MM.1S (cell line): ENCODE measurements at regions not wholly inside any gene's neighbourhood (a gene's known extent, or its start where the extent isn't known, plus 50 kb on each side); places are given as distances from the start of the nearest gene placed in this dataset.

Experiments
- DNase-seq: peaks from one replicate; pipeline ENCODE4 v3.0.0-alpha.2; 2015
- H2AFZ ChIP-seq: fragments of 300-600 bp; sonication (generic); 2 replicates; pipeline ENCODE4 v1.6.0; 2016; ENCODE audit warnings: antibody characterized with exemption, low read length
- H3F3A ChIP-seq: fragments of 300-600 bp; sonication (generic); 2 replicates; pipeline ENCODE4 v1.6.1; 2016; ENCODE audit warnings: mild to moderate bottlenecking, antibody characterized with exemption, low read length, moderate library complexity, mixed read lengths; ENCODE audit not compliant: insufficient read depth
- H3K27ac ChIP-seq: fragments of 300-600 bp; sonication (generic); 2 replicates; pipeline ENCODE4 v1.5.1; 2016; ENCODE audit warnings: mild to moderate bottlenecking, low read length
- H3K27me3 ChIP-seq: fragments of 300-600 bp; sonication (generic); replicated peaks from 2 replicates; pipeline ENCODE4 v1.6.0; 2016; ENCODE audit warnings: low read length; ENCODE audit not compliant: insufficient read depth
- H3K36me3 ChIP-seq: fragments of 300-600 bp; sonication (generic); replicated peaks from 2 replicates; pipeline ENCODE4 v1.6.1; 2016; ENCODE audit warnings: mild to moderate bottlenecking, low read length, mixed read lengths; ENCODE audit not compliant: insufficient read depth
- H3K4me1 ChIP-seq: fragments of 300-600 bp; sonication (generic); 2 replicates; pipeline ENCODE4 v1.6.1; 2016; ENCODE audit warnings: low read length, mixed read lengths
- H3K4me2 ChIP-seq: fragments of 300-600 bp; sonication (generic); 2 replicates; pipeline ENCODE4 v1.6.0; 2016; ENCODE audit warnings: low read depth, low read length
- H3K4me3 ChIP-seq: fragments of 300-600 bp; sonication (generic); 2 replicates; pipeline ENCODE4 v1.5.1; 2016; ENCODE audit warnings: low read length, mixed read lengths
- H3K79me2 ChIP-seq: fragments of 300-600 bp; sonication (generic); 2 replicates; pipeline ENCODE4 v1.6.1; 2016; ENCODE audit warnings: mixed run types, low read length, mixed read lengths
- H3K9ac ChIP-seq: fragments of 300-600 bp; sonication (generic); 2 replicates; pipeline ENCODE4 v1.6.1; 2016; ENCODE audit warnings: low read length, mixed read lengths
- H3K9me2 ChIP-seq: fragments of 300-600 bp; sonication (generic); replicated peaks from 2 replicates; pipeline ENCODE4 v1.6.1; 2016; ENCODE audit warnings: mild to moderate bottlenecking, low read length, mixed read lengths; ENCODE audit not compliant: insufficient read depth
- H3K9me3 ChIP-seq: fragments of 300-600 bp; sonication (generic); replicated peaks from 2 replicates; pipeline ENCODE4 v1.6.1; 2016; ENCODE audit warnings: mild to moderate bottlenecking, low read length, mixed read lengths; ENCODE audit not compliant: insufficient read depth
- H4K20me1 ChIP-seq: fragments of 300-600 bp; sonication (generic); 2 replicates; pipeline ENCODE4 v1.6.1; 2016; ENCODE audit warnings: mild to moderate bottlenecking, low read length, moderate library complexity, mixed read lengths; ENCODE audit not compliant: insufficient read depth
- EZH2 ChIP-seq: fragments of 300-600 bp; sonication (generic); optimal IDR thresholded peaks from 2 replicates; pipeline ENCODE3; 2017; ENCODE audit warnings: low read depth, mild to moderate bottlenecking, antibody characterized with exemption, low read length, mixed read lengths
- EZH2phosphoT487 ChIP-seq: fragments of 300-600 bp; sonication (generic); IDR thresholded peaks from 2 replicates; pipeline ENCODE4 v1.6.1; 2018; ENCODE audit warnings: antibody characterized with exemption, low read length
- TF ChIP-seq, protein P1 (sequence below): fragments of 300-600 bp; sonication (generic); IDR thresholded peaks from 2 replicates; pipeline ENCODE4 v1.5.1; 2016; ENCODE audit warnings: antibody characterized with exemption, low read length, mixed read lengths

DNA sequence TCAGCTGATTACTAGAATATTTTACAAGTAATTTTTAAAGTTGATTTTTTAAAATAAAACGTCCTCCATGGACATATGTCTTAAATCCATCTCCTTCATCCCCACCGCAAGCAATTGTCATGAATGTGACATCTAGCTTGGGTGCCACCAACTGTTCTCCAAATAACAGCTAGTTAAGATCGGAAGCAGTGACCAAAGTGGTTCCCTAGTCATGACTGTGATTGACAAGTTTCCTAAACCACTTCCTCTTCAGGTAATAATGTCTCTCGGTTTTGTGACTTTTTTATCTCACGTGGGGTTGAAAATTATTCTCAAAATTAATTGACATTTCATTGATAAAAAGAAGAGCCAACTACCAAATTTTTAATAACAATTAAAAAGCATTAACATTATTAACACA is 135.3 kb upstream of the MIR17HG start:
- no peak overlapping the region for H2AFZ ChIP-seq
- H3K4me3 ChIP-seq: no peak overlapping the region
- H3K36me3 ChIP-seq: no peaks in the 10 kb centered on the region
- no peaks in the 10 kb centered on the region for H3K4me1 ChIP-seq
- TF ChIP-seq, protein P1, sequence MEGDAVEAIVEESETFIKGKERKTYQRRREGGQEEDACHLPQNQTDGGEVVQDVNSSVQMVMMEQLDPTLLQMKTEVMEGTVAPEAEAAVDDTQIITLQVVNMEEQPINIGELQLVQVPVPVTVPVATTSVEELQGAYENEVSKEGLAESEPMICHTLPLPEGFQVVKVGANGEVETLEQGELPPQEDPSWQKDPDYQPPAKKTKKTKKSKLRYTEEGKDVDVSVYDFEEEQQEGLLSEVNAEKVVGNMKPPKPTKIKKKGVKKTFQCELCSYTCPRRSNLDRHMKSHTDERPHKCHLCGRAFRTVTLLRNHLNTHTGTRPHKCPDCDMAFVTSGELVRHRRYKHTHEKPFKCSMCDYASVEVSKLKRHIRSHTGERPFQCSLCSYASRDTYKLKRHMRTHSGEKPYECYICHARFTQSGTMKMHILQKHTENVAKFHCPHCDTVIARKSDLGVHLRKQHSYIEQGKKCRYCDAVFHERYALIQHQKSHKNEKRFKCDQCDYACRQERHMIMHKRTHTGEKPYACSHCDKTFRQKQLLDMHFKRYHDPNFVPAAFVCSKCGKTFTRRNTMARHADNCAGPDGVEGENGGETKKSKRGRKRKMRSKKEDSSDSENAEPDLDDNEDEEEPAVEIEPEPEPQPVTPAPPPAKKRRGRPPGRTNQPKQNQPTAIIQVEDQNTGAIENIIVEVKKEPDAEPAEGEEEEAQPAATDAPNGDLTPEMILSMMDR: no peak
- TF ChIP-seq EZH2phosphoT487 (no peak), EZH2 (no peak)
- no peaks in the 10 kb centered on the region for H3K9me2 ChIP-seq
- no peak overlapping the region for H3K9ac ChIP-seq
- DNase-seq: peak; percentile 16
- H3K79me2 ChIP-seq: no peaks in the 10 kb centered on the region
- H3K27me3 ChIP-seq: no peaks in the 10 kb centered on the region
- H4K20me1 ChIP-seq: no peaks in the 10 kb centered on the region
- no peak overlapping the region for H3K27ac ChIP-seq
- H3F3A ChIP-seq: no peaks in the 10 kb centered on the region
- H3K4me2 ChIP-seq: no peak overlapping the region
- H3K9me3 ChIP-seq: no peaks in the 10 kb centered on the region

DNA sequence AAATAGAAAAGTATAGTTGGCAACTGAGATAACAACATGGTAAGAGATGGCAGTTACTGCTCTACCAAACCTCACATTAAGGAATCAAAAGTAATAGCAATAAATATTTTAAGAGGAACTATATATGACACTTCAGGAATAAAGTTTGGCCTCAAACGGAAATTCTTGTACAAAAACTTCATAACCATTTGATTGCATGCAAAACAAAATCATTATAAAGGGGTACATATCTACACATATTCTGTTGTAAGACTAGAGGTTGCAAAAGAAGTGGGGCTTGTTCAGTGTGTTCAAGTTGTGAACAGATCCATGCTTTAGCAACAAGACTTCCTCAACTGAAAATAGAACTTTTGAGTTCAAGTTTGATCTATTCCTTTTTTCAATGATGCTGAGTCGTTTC is 133.5 kb upstream of the MIR17HG start:
- Histone ChIP-seq H3K4me2 (no peak overlapping the region), H3K79me2 (no peaks in the 10 kb centered on the region), H2AFZ (no peak overlapping the region), H3K27me3 (no peaks in the 10 kb centered on the region), H3K9me3 (no peaks in the 10 kb centered on the region), H3K36me3 (no peaks in the 10 kb centered on the region), H3K4me1 (no peaks in the 10 kb centered on the region), H3K9me2 (no peaks in the 10 kb centered on the region), H3K9ac (no peak overlapping the region), H4K20me1 (no peaks in the 10 kb centered on the region), H3K27ac (no peak overlapping the region), H3F3A (no peaks in the 10 kb centered on the region), H3K4me3 (no peak overlapping the region)
- TF ChIP-seq EZH2 (no peak), EZH2phosphoT487 (no peak)
- TF ChIP-seq, protein P1: no peak
- no peak for DNase-seq

DNA sequence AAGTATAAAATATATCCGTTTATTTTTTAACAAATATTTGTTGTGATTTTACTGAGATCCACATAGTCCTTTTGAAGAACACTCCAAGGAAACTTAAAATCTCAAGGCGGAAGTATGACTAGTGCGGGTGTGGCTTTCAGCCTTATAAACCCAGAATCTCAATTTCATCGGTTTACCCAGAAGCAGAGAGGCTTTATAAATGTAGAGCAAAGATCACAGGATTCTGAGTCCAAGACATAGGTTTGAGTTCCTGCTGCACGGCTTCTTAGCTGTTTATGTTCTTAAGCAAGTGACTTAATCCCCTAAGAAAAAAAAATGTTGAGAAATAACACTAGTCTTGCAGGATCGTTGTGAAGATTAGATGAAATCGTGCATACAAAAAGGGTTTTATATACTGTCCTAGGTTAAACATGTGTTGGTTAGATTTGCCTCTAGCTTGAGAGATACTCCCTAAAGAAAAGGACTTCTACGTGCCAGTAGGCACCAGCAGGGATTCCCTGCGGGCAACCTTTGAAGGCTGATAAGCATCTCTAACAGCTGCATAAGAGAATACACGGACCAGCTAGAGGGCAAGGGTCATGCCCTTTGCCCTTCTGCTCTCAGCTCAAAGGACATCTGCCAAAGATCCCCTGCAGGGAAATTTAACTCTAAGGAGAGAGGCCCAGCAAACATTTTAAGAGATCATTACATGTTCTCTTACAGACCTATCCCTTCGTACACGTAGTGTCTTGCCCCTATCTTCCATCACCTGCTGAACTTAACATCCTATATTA is 130.4 kb upstream of the MIR17HG start:
- Histone ChIP-seq H3K27me3 (no peaks in the 10 kb centered on the region), H3K9me3 (no peaks in the 10 kb centered on the region), H3K36me3 (no peaks in the 10 kb centered on the region), H2AFZ (no peak overlapping the region), H3K4me2 (no peak overlapping the region), H3K4me3 (no peak overlapping the region), H4K20me1 (no peaks in the 10 kb centered on the region), H3K27ac (no peak overlapping the region), H3K79me2 (no peaks in the 10 kb centered on the region), H3K9me2 (no peaks in the 10 kb centered on the region), H3K4me1 (no peaks in the 10 kb centered on the region), H3F3A (no peaks in the 10 kb centered on the region), H3K9ac (no peak overlapping the region)
- DNase-seq: no peak
- TF ChIP-seq EZH2: no peak
- TF ChIP-seq, protein P1: no peak
